Glomerular visceral epithelial cell (primary cell): ENCODE measurements at regions not wholly inside any gene's neighbourhood (a gene's known extent, or its start where the extent isn't known, plus 50 kb on each side); places are given as distances from the start of the nearest gene placed in this dataset.
"Not testable (repeated sequence)": the region's sequence is repeated elsewhere in the genome, so short reads cannot be mapped to it uniquely, and the experiment has no call there.

ENCODE experiments used
- DNase-seq: peaks from one replicate; pipeline ENCODE4 v3.0.0-alpha.2; 2016; ENCODE audit errors: extremely low spot score

DNA sequence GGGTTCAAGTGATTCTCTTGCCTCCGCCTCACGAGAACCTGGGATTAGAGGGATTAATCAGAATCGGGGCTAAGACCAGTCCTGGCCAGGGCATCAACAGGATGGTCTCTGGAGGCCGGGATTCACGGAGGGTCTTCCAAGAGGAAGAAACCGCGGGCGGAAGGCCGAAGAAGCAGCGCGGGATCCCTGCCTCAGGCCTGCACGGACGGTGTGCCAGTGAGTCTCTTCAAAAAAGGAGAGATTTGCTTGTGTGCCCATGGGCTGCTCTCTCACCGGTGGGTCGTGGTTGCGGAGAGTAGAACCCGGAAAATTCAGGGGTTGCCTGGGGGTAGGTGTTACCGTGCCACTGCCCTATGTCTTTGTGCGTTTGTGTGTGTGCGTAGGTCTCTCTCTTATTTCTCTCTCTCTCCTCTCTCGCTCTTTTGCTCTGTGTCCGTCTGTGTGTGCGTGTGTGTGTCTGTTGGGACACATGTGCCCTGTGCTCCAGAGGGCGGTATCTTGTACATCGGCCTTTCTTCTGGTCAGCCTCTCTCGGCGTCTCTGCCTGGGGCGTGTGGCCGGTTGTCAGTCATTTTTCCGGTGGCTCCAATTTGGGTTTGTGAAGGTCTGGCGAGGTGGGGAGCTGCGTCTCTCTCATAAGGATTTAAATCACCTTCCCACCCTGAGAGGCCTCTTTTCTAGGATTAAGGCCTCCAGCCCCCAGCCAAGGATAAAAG, 613.2 kb downstream of the KCNJ18 start:
- DNase-seq: no peak

DNA sequence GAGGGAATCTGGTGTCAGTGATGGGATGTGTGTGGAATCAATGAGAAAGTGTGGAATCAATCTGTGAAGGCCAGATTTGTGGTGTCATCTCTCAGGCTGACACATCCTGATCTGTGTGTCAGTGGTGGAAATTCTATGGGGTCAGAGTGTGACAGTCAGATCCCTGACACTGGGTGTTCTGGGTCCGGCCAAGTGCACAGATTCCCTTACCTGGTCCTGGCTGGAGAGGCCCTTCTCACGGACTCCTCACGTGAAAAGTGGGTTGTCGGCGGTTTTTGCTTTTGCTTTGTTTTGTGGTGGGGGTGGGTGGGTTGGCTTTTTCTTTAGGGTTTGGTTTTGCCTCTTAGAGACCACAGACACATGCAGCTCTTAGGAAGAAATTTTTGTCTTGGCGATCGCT, 618.0 kb downstream of the KCNJ18 start:
- not testable (repeated sequence) for DNase-seq

DNA sequence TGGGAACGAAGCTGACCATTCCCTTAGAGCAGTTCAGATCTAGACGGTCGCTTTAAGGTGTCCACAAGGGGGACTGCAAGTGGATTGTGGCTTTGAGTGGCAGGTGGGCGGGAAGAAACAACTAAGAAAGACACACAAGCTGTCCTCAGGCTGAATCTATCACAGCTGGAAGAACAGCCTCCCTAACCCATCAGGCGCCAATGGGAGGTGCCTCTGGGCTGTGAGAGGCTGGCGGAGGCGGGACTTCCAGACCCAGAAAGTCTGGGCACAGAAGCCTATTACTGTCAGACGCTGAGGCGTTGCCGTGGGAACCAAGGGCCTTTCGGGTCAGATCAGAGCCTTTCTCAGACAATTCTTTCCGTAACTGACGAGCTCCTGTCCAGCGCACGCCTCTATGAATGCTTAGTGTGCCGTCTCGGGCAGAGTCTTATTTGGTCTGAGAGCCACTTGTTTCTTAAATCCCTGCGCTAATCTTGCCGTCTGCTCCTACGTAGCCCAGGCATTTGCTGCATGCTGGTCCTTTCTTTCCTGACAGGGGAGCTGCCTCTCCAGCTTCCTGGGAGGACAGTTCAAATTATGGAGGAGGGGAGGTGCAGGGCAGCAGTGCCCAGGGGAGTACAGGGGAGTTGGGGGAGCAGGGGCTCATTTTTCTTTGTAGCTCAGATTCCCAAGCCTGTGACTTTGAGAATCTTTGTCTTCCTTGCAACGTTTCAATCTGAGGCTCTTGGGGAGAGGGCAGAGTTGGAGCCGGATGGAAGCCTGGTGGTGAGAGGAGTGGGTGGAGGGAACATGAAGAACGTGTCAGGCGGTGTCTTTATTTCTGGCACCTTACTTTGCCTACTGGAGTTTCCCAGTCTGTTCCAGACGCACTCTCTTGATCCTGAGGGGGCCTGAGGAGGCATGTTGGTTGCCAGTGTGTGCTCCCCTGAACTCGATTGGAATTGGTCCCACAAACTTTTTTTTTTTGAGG, 618.7 kb downstream of the KCNJ18 start:
- DNase-seq: no peak

DNA sequence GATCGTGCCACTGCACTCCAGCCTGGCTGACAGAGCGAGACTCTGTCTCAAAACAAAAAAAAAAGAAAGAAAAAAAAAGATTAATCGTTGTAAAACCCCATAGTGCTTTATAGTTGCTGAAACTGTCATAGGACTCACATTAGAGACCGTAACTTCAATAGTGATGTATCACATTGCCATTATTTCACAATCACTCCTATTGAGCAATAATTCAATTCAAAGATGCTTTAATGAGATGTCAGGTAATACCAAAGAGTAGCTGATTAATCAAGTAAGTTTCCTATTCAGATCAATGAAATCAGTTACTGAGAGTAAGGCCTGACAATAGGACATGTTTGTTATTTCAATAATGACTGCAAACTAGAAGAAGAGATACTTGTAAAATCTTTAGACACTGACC, 628.7 kb downstream of the KCNJ18 start:
- DNase-seq: not testable (repeated sequence)

DNA sequence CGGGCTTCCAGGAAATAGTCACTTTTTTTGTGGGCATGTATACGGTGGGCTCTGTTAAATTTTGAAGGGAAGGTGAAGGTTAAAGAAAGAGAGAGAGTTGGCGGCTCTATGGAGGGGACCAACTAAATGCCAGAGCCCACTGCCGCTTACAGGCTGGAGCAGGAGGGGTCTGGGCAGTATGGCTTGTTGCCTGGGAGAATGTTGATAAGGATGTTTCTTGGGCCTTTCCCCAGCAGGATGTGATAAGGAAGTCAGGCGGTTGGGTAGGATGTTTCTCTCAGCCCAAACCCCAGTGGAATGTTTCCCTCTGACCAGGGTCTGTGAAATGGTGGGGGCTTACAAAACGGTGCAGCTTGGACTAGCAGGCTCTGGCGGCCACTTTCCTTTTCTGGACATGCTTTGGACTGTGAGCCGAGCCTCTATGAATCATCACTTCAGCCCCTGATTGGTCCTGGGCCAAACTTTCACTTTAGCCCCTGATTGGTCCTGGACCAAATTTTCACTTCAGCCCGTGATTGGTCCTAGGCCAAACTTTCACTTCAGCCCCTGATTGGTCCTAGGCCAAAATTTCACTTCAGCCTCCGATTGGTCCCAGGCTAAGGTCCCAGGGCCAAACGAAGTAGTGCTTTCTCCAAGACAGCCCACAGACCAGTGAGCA, 630.7 kb downstream of the KCNJ18 start:
- not testable (repeated sequence) for DNase-seq

DNA sequence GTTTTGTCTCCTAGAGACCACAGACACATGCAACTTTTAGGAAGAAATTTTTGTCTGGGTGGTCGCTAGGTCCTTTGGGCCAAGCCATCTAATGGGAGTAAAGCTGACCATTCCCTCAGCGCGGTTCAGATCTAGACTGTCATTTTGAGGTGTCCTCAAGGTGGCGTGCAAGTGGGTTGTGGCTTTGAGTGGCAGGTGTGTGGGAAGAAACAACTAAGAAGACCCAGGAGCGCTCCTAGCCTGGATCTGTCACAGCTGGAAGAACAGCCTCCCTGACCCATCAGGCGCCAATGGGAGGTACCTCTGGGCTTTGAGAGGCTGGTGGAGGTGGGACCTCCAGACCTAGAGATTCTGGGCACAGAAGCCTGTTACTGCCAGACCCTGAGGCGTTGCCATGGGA, 645.1 kb downstream of the KCNJ18 start:
- no peak for DNase-seq

DNA sequence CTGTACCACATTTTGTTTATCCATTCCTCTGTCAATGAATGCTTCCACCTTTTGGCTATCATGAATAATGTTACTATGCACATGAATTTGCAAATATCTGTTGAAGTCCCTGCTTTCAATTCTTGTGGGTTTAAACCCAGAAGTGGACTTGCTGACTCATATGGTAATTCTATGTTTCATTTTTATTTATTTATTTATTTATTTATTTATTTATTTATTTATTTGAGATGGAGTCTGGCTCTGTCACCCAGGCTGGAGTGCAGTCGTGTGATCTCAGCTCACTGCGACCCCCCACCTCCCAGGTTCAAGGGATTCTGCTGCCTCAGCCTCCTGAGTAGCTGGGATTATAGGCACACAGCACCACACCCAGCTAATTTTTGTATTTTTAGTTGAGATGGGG, 664.3 kb downstream of the KCNJ18 start:
- not testable (repeated sequence) for DNase-seq

DNA sequence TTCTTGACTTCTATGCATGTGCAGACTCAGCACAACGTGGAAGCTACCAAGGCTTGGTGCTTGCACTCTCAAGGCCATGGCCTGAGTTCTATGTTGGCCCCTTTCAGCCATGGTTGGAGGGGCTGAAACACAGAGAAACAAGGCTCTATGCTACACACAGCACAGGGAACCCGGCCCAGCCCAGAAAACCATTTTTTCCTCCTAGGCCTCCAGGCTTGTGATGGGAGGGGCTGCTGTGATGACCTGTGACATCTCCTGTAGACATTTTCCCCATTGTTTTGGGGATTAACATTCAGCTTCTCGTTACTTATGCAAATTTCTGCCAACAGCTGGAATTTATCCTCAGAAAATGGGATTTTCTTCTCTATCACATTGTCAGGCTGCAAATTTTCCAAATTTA, 678.7 kb downstream of the KCNJ18 start:
- DNase-seq: not testable (repeated sequence)

DNA sequence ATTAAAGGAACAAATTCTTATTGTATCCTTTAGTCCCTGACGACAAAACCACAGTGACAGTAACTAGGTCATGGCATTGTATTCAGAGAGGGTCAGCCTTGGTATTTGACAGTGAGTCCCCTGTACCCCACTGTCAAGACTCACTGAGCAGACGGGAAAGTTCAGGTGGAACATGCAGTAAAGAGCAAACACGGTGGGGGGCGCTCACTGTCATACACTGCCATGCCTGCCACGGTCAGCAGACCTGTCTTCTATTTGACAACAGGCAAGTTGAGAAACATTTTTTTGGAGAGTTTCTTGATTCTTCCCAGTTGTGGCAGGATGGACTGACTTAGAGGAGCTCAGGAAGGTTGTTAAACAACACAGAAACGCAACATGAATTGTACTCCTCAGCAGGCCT, 681.6 kb downstream of the KCNJ18 start:
- DNase-seq: no peak

DNA sequence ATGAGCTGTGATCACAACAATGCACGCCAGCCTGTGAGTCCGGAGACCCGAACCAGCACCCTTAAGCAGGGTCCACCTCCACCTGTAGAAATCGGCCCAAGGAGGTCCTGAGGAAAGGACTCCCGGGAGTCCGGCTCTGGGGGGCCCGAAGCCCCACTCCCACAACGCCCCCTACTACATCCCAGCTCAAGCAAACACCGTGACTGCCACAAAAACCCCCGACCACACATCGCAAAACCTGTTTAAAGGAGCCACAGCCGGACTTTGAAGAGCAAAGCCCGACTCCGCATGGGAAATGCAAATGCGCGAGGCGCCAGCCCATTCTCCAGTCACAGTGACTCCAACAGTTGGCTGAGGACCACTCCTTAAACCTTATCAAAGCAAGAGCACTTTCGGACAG, 682.4 kb downstream of the KCNJ18 start:
- no peak for DNase-seq

DNA sequence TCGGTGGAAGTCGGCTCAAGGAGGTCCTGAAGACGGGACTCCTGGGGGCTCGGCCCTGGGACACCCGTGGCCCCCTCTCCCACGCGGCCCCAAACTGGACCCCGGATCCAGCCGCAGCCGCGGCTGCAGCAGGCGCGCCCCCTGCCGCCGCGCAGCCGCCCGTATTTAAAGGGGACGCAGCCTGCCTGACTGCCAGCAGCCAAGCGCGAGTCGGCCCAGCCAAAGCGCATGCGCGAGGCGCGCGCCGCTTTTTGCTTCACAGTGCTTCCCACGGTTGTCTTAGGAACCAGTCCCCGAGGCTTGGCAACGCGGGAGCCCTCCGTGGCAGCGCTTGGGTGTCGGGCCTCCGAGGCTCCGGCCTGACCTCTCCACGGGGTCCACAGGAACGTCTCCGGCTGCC, 684.4 kb downstream of the KCNJ18 start:
- DNase-seq: not testable (repeated sequence)

DNA sequence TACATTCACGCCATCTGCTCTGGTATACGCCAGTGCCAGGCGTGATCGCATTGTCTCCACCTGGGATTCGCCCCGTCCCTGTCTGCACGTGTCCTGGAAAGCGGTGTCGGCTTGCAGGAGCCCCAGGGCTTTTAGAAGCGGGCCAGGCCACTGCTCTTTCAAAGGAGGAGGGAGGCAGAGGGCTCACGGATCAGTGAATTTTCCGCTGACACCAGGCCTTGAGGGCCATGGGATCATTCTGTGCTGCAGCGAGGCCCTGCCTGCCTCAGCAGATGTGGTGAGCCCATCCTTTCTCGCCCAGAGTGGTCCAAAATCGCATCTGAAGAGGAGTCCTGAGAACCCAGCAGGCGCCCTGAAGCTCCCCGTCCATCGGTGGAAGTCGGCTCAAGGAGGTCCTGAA, 686.4 kb downstream of the KCNJ18 start:
- not testable (repeated sequence) for DNase-seq

DNA sequence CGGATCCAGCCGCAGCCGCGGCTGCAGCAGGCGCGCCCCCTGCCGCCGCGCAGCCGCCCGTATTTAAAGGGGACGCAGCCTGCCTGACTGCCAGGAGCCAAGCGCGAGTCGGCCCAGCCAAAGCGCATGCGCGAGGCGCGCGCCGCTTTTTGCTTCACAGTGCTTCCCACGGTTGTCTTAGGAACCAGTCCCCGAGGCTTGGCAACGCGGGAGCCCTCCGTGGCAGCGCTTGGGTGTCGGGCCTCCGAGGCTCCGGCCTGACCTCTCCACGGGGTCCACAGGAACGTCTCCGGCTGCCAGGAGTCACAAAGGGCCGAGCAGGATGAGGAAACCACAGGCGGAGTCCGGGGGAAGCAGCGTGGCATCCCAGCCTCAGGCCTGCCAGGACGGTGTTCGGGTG, 689.3 kb downstream of the KCNJ18 start:
- DNase-seq: not testable (repeated sequence)

DNA sequence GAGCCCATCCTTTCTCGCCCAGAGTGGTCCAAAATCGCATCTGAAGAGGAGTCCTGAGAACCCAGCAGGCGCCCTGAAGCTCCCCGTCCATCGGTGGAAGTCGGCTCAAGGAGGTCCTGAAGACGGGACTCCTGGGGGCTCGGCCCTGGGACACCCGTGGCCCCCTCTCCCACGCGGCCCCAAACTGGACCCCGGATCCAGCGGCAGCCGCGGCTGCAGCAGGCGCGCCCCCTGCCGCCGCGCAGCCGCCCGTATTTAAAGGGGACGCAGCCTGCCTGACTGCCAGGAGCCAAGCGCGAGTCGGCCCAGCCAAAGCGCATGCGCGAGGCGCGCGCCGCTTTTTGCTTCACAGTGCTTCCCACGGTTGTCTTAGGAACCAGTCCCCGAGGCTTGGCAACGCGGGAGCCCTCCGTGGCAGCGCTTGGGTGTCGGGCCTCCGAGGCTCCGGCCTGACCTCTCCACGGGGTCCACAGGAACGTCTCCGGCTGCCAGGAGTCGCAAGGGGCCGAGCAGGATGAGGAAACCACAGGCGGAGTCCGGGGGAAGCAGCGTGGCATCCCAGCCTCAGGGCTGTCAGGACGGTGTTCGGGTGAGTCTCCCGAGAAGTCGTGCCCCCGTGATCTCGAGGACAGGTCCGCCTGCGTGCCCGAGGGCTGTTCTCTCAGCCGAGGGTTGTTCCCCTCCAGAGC, 691.6 kb downstream of the KCNJ18 start:
- DNase-seq: not testable (repeated sequence)

DNA sequence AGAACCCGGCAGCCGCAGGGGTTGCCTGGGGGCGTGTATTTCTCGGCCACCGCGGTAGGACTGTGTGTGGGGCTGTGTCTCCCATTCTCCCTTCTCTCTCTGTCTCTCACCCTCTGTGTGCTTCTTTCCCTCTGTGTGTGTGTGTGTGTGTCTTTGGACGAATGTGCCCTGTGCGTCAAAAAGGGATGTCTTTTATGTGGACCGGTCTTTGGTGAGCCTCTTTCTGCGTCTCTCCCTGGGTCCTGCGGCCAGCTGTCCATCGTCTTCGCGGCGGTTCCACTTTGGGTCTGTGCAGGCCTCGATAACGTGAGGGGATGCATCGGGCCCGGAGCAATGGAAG, 692.1 kb downstream of the KCNJ18 start:
- DNase-seq: not testable (repeated sequence)

DNA sequence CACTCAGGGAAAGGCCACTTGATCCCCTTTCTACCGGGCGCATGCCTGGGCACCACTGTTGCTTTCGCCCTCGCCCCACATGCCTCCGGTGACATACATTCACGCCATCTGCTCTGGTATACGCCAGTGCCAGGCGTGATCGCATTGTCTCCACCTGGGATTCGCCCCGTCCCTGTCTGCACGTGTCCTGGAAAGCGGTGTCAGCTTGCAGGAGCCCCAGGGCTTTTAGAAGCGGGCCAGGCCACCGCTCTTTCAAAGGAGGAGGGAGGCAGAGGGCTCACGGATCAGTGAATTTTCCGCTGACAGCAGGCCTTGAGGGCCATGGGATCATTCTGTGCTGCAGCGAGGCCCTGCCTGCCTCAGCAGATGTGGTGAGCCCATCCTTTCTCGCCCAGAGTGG, 706.1 kb downstream of the KCNJ18 start:
- DNase-seq: not testable (repeated sequence)

DNA sequence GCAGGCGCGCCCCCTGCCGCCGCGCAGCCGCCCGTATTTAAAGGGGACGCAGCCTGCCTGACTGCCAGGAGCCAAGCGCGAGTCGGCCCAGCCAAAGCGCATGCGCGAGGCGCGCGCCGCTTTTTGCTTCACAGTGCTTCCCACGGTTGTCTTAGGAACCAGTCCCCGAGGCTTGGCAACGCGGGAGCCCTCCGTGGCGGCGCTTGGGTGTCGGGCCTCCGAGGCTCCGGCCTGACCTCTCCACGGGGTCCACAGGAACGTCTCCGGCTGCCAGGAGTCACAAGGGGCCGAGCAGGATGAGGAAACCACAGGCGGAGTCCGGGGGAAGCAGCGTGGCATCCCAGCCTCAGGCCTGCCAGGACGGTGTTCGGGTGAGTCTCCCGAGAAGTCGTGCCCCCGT, 706.7 kb downstream of the KCNJ18 start:
- not testable (repeated sequence) for DNase-seq

DNA sequence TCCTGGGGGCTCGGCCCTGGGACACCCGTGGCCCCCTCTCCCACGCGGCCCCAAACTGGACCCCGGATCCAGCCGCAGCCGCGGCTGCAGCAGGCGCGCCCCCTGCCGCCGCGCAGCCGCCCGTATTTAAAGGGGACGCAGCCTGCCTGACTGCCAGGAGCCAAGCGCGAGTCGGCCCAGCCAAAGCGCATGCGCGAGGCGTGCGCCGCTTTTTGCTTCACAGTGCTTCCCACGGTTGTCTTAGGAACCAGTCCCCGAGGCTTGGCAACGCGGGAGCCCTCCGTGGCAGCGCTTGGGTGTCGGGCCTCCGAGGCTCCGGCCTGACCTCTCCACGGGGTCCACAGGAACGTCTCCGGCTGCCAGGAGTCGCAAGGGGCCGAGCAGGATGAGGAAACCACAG, 712.8 kb downstream of the KCNJ18 start:
- not testable (repeated sequence) for DNase-seq

DNA sequence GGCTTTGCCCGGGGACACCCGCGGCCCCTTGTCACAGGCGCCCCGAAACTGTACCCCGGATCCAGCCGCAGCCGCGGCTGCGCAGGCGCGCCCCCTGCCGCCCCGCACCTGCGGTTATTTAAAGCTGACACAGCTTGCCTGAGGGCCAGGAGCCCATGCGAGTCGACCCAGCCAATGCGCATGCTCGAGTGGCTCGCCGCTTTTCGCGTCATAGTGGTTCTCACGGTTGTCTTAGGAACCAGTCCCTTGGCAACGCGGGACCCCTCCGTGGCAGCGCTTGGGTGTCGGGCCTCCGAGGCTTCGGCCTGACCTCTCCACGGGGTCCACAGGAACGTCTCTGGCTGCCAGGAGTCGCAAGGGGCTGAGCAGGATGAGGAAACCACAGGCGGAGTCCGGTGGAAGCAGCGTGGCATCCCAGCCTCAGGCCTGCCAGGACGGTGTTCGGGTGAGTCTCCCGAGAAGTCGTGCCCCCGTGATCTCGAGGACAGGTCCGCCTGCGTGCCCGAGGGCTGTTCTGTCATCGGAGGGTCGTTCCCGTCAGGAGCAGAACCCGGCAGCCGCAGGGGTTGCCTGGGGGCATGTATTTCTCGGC, 716.9 kb downstream of the KCNJ18 start:
- no peak for DNase-seq

DNA sequence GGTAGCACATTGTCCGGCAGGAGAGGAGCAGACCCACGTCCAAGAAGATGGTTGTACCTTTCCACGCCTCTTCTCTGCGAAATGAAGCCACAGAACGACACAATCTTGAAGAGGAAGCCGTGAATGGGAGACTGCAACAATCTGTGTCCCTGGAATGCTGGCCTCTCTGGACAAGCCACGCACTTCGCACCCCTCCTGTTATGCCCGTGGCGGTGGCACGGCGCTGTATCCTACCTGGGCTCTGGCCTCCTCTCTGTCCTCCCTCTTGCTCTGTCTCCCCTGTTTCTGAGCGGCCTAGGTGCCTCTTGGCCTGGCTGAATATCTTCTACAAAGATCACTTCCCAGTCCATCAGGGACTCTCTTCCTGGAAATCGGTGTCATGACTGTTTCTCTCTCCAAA, 717.8 kb downstream of the KCNJ18 start:
- DNase-seq: no peak

DNA sequence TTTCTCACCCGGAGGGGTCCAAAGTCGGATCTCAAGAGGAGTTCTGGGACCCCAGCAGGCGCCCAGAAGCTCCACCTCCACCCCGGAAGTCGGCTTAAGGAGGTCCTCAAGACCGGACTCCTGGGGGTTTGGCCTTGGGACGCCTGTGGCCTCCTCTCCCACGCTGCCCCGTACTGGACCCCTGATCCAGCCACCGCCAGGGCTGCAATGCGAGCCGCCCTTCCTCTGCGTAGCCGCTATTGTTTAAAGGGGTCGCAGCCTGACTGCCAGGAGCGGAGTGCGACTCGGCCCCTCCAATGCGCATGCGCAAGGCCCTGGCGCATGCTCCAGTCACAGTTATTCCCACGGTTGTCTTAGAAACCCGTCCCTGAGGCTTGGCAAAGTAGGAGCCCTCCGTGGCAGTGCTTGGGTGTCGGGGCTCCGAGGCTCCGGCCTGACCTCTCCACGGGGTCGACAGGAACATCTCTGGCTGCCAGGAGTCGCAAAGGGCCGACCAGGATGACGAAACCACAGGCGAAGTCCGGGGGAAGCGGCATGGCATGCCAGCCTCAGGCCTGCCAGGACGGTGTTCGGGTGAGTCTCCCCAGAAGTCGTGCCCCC, 719.0 kb downstream of the KCNJ18 start:
- no peak for DNase-seq
